PC-9 (cell line): ENCODE measurements at regions not wholly inside any gene's neighbourhood (a gene's known extent, or its start where the extent isn't known, plus 50 kb on each side); places are given as distances from the start of the nearest gene placed in this dataset.
A peak's percentile ranks its signal among the peaks of the same experiment; 100 is the strongest.

Experiments used
- BruUV-seq: library from RNA; stranded (reverse); fragments of 400-500 nt; replicated peaks from 2 replicates; lab custom pipeline; 2021; lab: Mats Ljungman, UMichigan
- CTCF ChIA-PET: fragments of 300-600 bp; sonication (Branson Sonifier 250); formaldehyde crosslinking; loops from one replicate; lab custom pipeline; 2022; ENCODE audit warnings: antibody characterized with exemption; lab: Charles Lee
- POLR2A ChIA-PET: fragments of 300-600 bp; sonication (Branson Sonifier 250); formaldehyde crosslinking; loops from one replicate; lab custom pipeline; 2022; ENCODE audit warnings: antibody characterized with exemption; ENCODE audit not compliant: unreplicated experiment; lab: Charles Lee
- DNase-seq, 2 experiments: peaks; one replicate each; pipeline versions ENCODE4 v3.0.0 to v3.0.0-alpha.2; 2015 to 2022; ENCODE audit warnings: mixed read lengths in 1 of 2
- H2AFZ ChIP-seq: fragments of 200-600 bp; sonication (generic); 2 replicates; pipeline ENCODE4 v1.8.1; 2017; ENCODE audit warnings: antibody characterized with exemption
- H3F3A ChIP-seq: fragments of 200-600 bp; sonication (generic); 2 replicates; pipeline ENCODE4 v1.8.1; 2017; ENCODE audit warnings: antibody characterized with exemption, mild to moderate bottlenecking, low read depth; ENCODE audit not compliant: insufficient read depth
- H3K27ac ChIP-seq: fragments of 200-600 bp; sonication (generic); 2 replicates; pipeline ENCODE4 v1.6.1; 2016; ENCODE audit warnings: mixed run types
- H3K27me3 ChIP-seq: fragments of 200-600 bp; sonication (generic); 2 replicates; pipeline ENCODE4 v1.6.1; 2016; ENCODE audit warnings: low read depth, mixed run types; ENCODE audit not compliant: insufficient read depth
- H3K36me3 ChIP-seq: fragments of 200-600 bp; sonication (generic); 2 replicates; pipeline ENCODE4 v1.6.1; 2016; ENCODE audit warnings: low read depth, mixed run types
- H3K4me1 ChIP-seq: fragments of 200-600 bp; sonication (generic); replicated peaks from 2 replicates; pipeline ENCODE4 v1.6.1; 2016; ENCODE audit warnings: mixed run types; ENCODE audit not compliant: insufficient read depth
- H3K4me2 ChIP-seq: fragments of 200-600 bp; sonication (generic); 2 replicates; pipeline ENCODE4 v1.6.1; 2017; ENCODE audit warnings: mixed run types
- H3K4me3 ChIP-seq: fragments of 200-600 bp; sonication (generic); 2 replicates; pipeline ENCODE4 v1.6.1; 2016; ENCODE audit warnings: mixed run types
- H3K79me2 ChIP-seq: fragments of 200-600 bp; sonication (generic); 2 replicates; pipeline ENCODE4 v1.6.1; 2017; ENCODE audit warnings: low read depth, mixed run types
- H3K9me2 ChIP-seq: fragments of 200-600 bp; sonication (generic); 2 replicates; pipeline ENCODE4 v1.8.1; 2017; ENCODE audit warnings: mild to moderate bottlenecking; ENCODE audit not compliant: insufficient read depth
- H3K9me3 ChIP-seq: fragments of 200-600 bp; sonication (generic); 2 replicates; pipeline ENCODE4 v1.8.1; 2016; ENCODE audit warnings: low read depth; ENCODE audit not compliant: insufficient read depth
- H4K20me1 ChIP-seq: fragments of 200-600 bp; sonication (generic); 2 replicates; pipeline ENCODE4 v1.8.1; 2017; ENCODE audit not compliant: insufficient read depth
- CTCF ChIP-seq: fragments of 200-600 bp; sonication (generic); conservative IDR thresholded peaks from 2 replicates; pipeline ENCODE4 v1.6.1; 2017; ENCODE audit warnings: mixed run types, antibody characterized with exemption, mild to moderate bottlenecking, moderate library complexity
- EZH2 ChIP-seq: fragments of 200-600 bp; sonication (generic); IDR thresholded peaks from 2 replicates; pipeline ENCODE4 v1.8.0; 2017; ENCODE audit warnings: antibody characterized with exemption, low read depth
- intact Hi-C: fragments of 100-400 bp; cut with micrococcal nuclease; formaldehyde crosslinking; loops from one replicate; pipeline ENCODE4 v1.10.0; 2022; ENCODE audit not compliant: unreplicated experiment

- Histone ChIP-seq H3K36me3 (no peaks in the 10 kb centered on the region), H3K9me3 (no peaks in the 10 kb centered on the region), H3K9me2 (no peaks in the 10 kb centered on the region), H3F3A (no peaks in the 10 kb centered on the region), H2AFZ (no peak overlapping the region), H3K27ac (no peak overlapping the region), H3K27me3 (no peaks in the 10 kb centered on the region), H3K79me2 (no peaks in the 10 kb centered on the region), H3K4me2 (no peak overlapping the region), H3K4me1 (no peaks in the 10 kb centered on the region), H3K4me3 (no peak overlapping the region), H4K20me1 (no peaks in the 10 kb centered on the region)
- CTCF ChIA-PET: no interaction called here
- no peak for DNase-seq
- POLR2A ChIA-PET: no interaction called here
- intact Hi-C loops: no loop called here
- no TSS peak for BruUV-seq
- TF ChIP-seq CTCF (no peak), EZH2 (no peak)
These were observed 523.9 kb downstream of the CETN3 start for GRCh38 chr5:89885670-89886069.

- ChIA-PET POLR2A (no interaction called here), CTCF (interaction anchor here (0.7 kb wide), 1 partner anchor 34 kb away, joined by 4 read pairs; no protein-coding TSS in a partner anchor)
- Histone ChIP-seq H3K27me3 (no peaks in the 10 kb centered on the region), H3K9me3 (no peaks in the 10 kb centered on the region), H3K9me2 (no peaks in the 10 kb centered on the region), H3K27ac (no peak overlapping the region), H3F3A (no peaks in the 10 kb centered on the region), H3K79me2 (no peaks in the 10 kb centered on the region), H3K36me3 (no peaks in the 10 kb centered on the region), H3K4me1 (no peaks in the 10 kb centered on the region), H4K20me1 (no peaks in the 10 kb centered on the region), H3K4me2 (no peak overlapping the region), H2AFZ (no peak overlapping the region), H3K4me3 (no peak overlapping the region)
- no TSS peak for BruUV-seq
- intact Hi-C loops: no loop called here
- TF ChIP-seq CTCF: no peak
- TF ChIP-seq EZH2: no peak
- no peak for DNase-seq
These were observed 525.6 kb downstream of the CETN3 start for GRCh38 chr5:89883967-89884366.

GRCh38 chr5:89878140-89879132 is 531.1 kb downstream of the CETN3 start:
- DNase-seq: peak in 1 of 2 experiments; percentile 30
- Histone ChIP-seq H3K36me3 (no peaks in the 10 kb centered on the region), H4K20me1 (no peaks in the 10 kb centered on the region), H3K9me3 (no peaks in the 10 kb centered on the region), H3K4me1 (no peaks in the 10 kb centered on the region), H3K27me3 (no peaks in the 10 kb centered on the region), H3F3A (no peaks in the 10 kb centered on the region), H3K79me2 (no peaks in the 10 kb centered on the region), H3K4me2 (no peak overlapping the region), H3K27ac (no peak overlapping the region), H3K4me3 (no peak overlapping the region), H3K9me2 (no peaks in the 10 kb centered on the region; the same call in 1 of the 2 replicates), H2AFZ (no peak overlapping the region)
- intact Hi-C loops: no loop called here
- TF ChIP-seq CTCF: no peak
- no peak for TF ChIP-seq EZH2
- no TSS peak for BruUV-seq
- ChIA-PET CTCF (no interaction called here), POLR2A (no interaction called here)
